ACC112 (cell line): ENCODE measurements at regions not wholly inside any gene's neighbourhood (a gene's known extent, or its start where the extent isn't known, plus 50 kb on each side); places are given as distances from the start of the nearest gene placed in this dataset.

Experiments
- H2AFZ ChIP-seq: fragments of 200-600 bp; sonication (generic); one replicate; pipeline ENCODE4 v1.6.0; 2017; ENCODE audit warnings: antibody characterized with exemption, low read length; ENCODE audit not compliant: unreplicated experiment
- H3K27ac ChIP-seq: fragments of 200-600 bp; sonication (generic); 2 replicates; pipeline ENCODE4 v1.5.1; 2014; ENCODE audit warnings: low read depth, mild to moderate bottlenecking, antibody characterized with exemption, low read length, moderate library complexity
- H3K27me3 ChIP-seq: fragments of 200-600 bp; sonication (generic); 2 replicates; pipeline ENCODE4 v1.6.1; 2014; ENCODE audit warnings: mild to moderate bottlenecking, antibody characterized with exemption, low read length, moderate library complexity, mixed read lengths; ENCODE audit not compliant: insufficient read depth
- H3K36me3 ChIP-seq: fragments of 200-600 bp; sonication (generic); 2 replicates; pipeline ENCODE4 v1.6.1; 2016; ENCODE audit warnings: mild to moderate bottlenecking, antibody characterized with exemption, low read length, moderate library complexity, mixed read lengths; ENCODE audit not compliant: insufficient read depth
- H3K4me1 ChIP-seq: fragments of 200-600 bp; sonication (generic); one replicate; pipeline ENCODE4 v1.6.1; 2016; ENCODE audit warnings: low read length, mixed read lengths; ENCODE audit not compliant: insufficient read depth, unreplicated experiment, control insufficient read depth
- H3K4me3 ChIP-seq: fragments of 200-600 bp; sonication (generic); 2 replicates; pipeline ENCODE4 v1.5.1; 2014; ENCODE audit warnings: mild to moderate bottlenecking, low read depth, low read length
- H3K79me2 ChIP-seq: fragments of 200-600 bp; sonication (generic); one replicate; pipeline ENCODE4 v1.6.0; 2016; ENCODE audit warnings: low read length; ENCODE audit not compliant: control insufficient read depth, unreplicated experiment, insufficient read depth

- no peak overlapping the region for H2AFZ ChIP-seq
- H3K27me3 ChIP-seq, result peaks cover 26% of the 10 kb centered on the region
- no peak overlapping the region for H3K27ac ChIP-seq
- H3K79me2 ChIP-seq, result no peaks in the 10 kb centered on the region
- no peak overlapping the region for H3K4me3 ChIP-seq
- no peaks in the 10 kb centered on the region for H3K36me3 ChIP-seq
- no peaks in the 10 kb centered on the region for H3K4me1 ChIP-seq
Observed at GRCh38 chr3:167898091-167898490, 162.6 kb downstream of the SERPINI1 start.

- H3K27me3 ChIP-seq, result peaks cover 21% of the 10 kb centered on the region
- no peaks in the 10 kb centered on the region for H3K79me2 ChIP-seq
- H3K4me3 ChIP-seq, result no peak overlapping the region
- H3K4me1 ChIP-seq, result no peaks in the 10 kb centered on the region
- no peak overlapping the region for H2AFZ ChIP-seq
- no peak overlapping the region for H3K27ac ChIP-seq
- H3K36me3 ChIP-seq, result no peaks in the 10 kb centered on the region
Observed at GRCh38 chr3:167895684-167896083, 160.2 kb downstream of the SERPINI1 start.

DNA sequence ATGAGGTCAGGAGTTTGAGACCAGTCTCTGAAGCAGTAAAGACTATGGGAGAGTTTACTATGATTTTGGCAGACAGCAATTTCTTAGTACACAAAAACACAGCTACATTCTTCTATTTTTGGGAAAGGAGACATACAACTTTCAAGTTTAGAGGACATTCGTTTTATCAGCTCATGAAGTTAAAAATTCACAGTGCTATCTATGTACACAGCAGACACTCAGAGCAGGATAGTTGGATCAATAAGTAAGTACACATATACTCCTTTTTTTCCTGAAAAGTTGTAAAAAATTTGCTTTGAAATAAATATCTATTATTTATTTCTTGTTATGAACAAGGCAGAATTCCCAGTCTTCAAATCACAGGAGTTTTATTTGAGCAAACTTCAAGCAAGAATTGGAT, 159.7 kb downstream of the SERPINI1 start:
- Histone ChIP-seq H3K36me3 (no peaks in the 10 kb centered on the region), H3K27me3 (peaks cover 16% of the 10 kb centered on the region), H2AFZ (no peak overlapping the region), H3K27ac (no peak overlapping the region), H3K4me3 (no peak overlapping the region), H3K79me2 (no peaks in the 10 kb centered on the region), H3K4me1 (no peaks in the 10 kb centered on the region)

DNA sequence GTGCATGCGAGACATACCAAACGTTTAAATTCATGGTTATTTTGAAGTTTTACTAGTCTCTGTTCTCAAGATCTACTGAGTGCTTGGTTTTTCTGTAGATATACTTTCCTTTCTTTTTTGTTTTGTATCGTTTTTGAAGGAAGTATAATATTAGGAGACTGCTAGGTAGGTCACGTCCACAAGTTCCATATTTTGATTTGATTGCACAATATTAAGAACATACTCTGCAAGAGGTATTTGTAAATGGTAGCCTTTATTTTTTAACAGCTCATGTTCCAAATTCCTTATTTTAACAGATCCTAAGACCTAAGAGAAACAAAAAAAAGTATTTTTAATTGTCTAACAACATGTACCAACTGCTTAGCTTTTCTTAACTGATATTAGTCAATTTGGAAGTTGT, 156.7 kb downstream of the SERPINI1 start:
- no peak overlapping the region for H3K27ac ChIP-seq
- H3K36me3 ChIP-seq, result no peaks in the 10 kb centered on the region
- no peaks in the 10 kb centered on the region for H3K4me1 ChIP-seq
- H3K27me3 ChIP-seq, result peaks cover 10% of the 10 kb centered on the region; the same call in 1 of the 2 replicates
- no peak overlapping the region for H3K4me3 ChIP-seq
- no peak overlapping the region for H2AFZ ChIP-seq
- no peaks in the 10 kb centered on the region for H3K79me2 ChIP-seq

DNA sequence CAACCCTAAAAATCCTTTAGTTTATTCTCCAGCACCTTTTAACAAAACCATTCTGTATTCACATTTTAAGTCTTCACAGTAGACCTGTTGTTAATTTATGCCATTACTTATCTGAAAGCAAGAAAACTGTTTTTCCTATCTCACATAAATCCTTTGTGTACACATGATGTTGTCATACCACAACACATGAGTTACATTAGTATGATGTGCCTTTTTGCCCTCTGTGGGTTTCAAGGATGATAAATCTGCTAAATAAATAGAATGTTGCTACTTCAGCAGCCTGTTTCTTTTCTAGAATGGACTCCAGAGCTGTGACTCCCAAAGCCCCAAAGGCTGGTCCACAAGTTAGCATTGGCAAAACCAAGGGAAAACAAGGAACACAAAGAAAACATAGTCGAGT, 151.6 kb downstream of the SERPINI1 start:
- H3K79me2 ChIP-seq, result no peaks in the 10 kb centered on the region
- H3K36me3 ChIP-seq, result no peaks in the 10 kb centered on the region
- H3K4me3 ChIP-seq, result no peak overlapping the region
- no peaks in the 10 kb centered on the region for H3K4me1 ChIP-seq
- peaks cover 22% of the 10 kb centered on the region; the same call in 1 of the 2 replicates for H3K27me3 ChIP-seq
- H2AFZ ChIP-seq, result no peak overlapping the region
- H3K27ac ChIP-seq, result no peak overlapping the region

DNA sequence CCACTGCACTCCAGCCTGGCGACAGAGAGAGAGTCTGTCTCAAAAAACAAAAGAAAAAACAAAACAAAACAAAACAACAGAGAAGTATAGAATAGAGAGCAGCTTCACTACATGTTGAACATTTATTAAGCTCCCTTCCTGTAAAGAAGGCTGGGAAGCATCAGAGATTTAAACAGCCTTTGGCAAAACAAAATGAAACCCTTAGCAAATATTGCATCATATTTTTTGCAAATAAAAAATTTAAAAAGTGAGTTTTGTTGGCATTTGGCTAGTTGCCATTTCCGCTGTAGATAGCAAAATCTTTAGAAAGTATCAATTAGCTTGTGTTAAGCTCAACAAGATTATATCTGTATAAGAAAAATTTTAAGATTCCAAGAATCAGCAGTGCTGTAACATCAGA, 151.2 kb downstream of the SERPINI1 start:
- H3K4me3 ChIP-seq, result no peak overlapping the region
- H3K4me1 ChIP-seq, result peaks cover 2% of the 10 kb centered on the region
- peaks cover 22% of the 10 kb centered on the region; the same call in 1 of the 2 replicates for H3K27me3 ChIP-seq
- no peaks in the 10 kb centered on the region for H3K79me2 ChIP-seq
- no peak overlapping the region for H3K27ac ChIP-seq
- peak overlapping the region; percentile 24 for H2AFZ ChIP-seq
- no peaks in the 10 kb centered on the region for H3K36me3 ChIP-seq

DNA sequence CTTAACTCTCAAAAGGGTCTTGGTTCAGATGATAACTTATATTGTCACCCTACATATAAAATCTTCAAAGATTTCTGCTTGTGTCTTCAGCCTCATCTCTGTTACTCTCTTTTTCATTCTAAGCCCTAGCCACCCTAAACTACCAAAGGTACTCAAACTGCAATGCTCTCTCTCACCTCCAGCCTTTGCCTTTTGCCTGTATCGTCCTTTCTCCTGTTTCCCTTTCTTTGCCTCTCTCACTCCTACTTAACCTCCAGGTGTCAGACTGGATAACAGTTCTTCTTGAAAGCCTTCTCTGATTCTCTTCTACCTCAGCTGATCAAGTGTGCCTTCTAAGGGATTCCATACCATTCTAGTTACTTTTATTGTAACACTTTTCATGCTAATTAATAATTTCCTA, 149.8 kb downstream of the SERPINI1 start:
- no peaks in the 10 kb centered on the region for H3K36me3 ChIP-seq
- H2AFZ ChIP-seq, result no peak overlapping the region
- H3K27ac ChIP-seq, result no peak overlapping the region
- H3K27me3 ChIP-seq, result peaks cover 22% of the 10 kb centered on the region; the same call in 1 of the 2 replicates
- H3K4me3 ChIP-seq, result no peak overlapping the region
- peaks cover 5% of the 10 kb centered on the region for H3K4me1 ChIP-seq
- no peaks in the 10 kb centered on the region for H3K79me2 ChIP-seq

- H3K4me1 ChIP-seq, result peaks cover 5% of the 10 kb centered on the region
- no peak overlapping the region for H2AFZ ChIP-seq
- peaks cover 22% of the 10 kb centered on the region; the same call in 1 of the 2 replicates for H3K27me3 ChIP-seq
- no peak overlapping the region for H3K27ac ChIP-seq
- no peaks in the 10 kb centered on the region for H3K79me2 ChIP-seq
- no peaks in the 10 kb centered on the region for H3K36me3 ChIP-seq
- H3K4me3 ChIP-seq, result no peak overlapping the region
Observed at GRCh38 chr3:167884481-167884880, 149.0 kb downstream of the SERPINI1 start.

- Histone ChIP-seq H3K36me3 (no peaks in the 10 kb centered on the region), H3K4me3 (no peak overlapping the region), H2AFZ (no peak overlapping the region), H3K79me2 (no peaks in the 10 kb centered on the region), H3K27ac (no peak overlapping the region), H3K27me3 (peaks cover 22% of the 10 kb centered on the region; the same call in 1 of the 2 replicates), H3K4me1 (peaks cover 5% of the 10 kb centered on the region)
Observed at GRCh38 chr3:167883452-167883851, 147.9 kb downstream of the SERPINI1 start.

GRCh38 chr3:167882057-167882667, 146.6 kb downstream of the SERPINI1 start:
- peak overlapping the region; percentile 35 for H2AFZ ChIP-seq
- H3K36me3 ChIP-seq, result no peaks in the 10 kb centered on the region
- peaks cover 5% of the 10 kb centered on the region for H3K4me1 ChIP-seq
- H3K4me3 ChIP-seq, result peak overlapping the region; percentile 17; the same call in 1 of the 2 replicates
- H3K27me3 ChIP-seq, result peaks cover 22% of the 10 kb centered on the region; the same call in 1 of the 2 replicates
- H3K27ac ChIP-seq, result no peak overlapping the region
- no peaks in the 10 kb centered on the region for H3K79me2 ChIP-seq

DNA sequence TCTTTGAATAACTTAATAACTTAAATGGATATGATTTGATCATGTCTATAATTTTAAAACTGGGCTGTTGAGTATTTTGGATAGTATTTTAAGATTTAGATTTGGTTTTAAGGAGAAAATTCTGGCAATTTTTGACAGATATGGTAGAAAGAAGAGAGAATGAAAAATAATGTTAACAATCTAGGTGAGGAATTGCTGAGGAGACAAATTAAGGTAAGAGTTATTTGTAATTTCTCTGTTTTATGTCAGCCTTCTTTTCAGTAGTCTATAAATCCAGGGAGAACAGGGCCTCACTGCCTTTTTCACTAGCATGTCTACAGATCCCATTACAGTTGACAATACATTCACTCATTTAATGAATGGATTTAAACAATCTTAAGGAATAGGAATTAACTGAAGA, 144.7 kb downstream of the SERPINI1 start:
- H3K36me3 ChIP-seq, result no peaks in the 10 kb centered on the region
- H3K27me3 ChIP-seq, result peaks cover 22% of the 10 kb centered on the region; the same call in 1 of the 2 replicates
- H3K4me1 ChIP-seq, result peaks cover 12% of the 10 kb centered on the region
- H3K4me3 ChIP-seq, result no peak overlapping the region
- no peaks in the 10 kb centered on the region for H3K79me2 ChIP-seq
- no peak overlapping the region for H3K27ac ChIP-seq
- H2AFZ ChIP-seq, result no peak overlapping the region
